Fibroblast of villous mesenchyme (primary cell): ENCODE measurements at regions not wholly inside any gene's neighbourhood (a gene's known extent, or its start where the extent isn't known, plus 50 kb on each side); places are given as distances from the start of the nearest gene placed in this dataset.

Experiments used
- DNase-seq: peaks from one replicate; pipeline ENCODE4 v3.0.0-alpha.2; 2010; ENCODE audit warnings: low read depth
- H3K4me3 ChIP-seq: 2 replicates; pipeline ENCODE4 v1.5.1; 2011; ENCODE audit warnings: low read depth, mild to moderate bottlenecking, low read length
- TF ChIP-seq, protein P1 (sequence below): IDR thresholded peaks from 2 replicates; pipeline ENCODE4 v1.5.1; 2012; ENCODE audit warnings: low read depth, mild to moderate bottlenecking, low read length; ENCODE audit not compliant: insufficient read depth

DNA sequence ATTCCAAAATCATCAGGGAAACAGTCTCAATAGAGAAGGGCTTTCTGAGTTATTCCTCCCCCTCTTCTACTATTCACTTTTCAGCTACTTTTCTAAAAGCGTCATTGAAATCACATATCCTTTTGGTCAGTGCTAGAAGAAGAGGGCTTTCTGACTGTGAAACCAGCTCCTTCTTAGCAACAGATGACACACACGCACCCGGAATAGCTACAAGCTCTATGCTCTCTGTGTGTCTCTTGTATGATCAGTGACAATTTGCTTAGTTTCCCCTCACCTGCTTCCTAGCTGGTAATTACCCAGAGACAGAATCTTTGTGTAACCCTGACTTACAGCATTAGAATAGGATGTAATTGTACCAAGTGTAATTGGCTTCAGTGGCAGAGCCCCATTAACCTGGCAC, 268.1 kb upstream of the SLITRK2 start:
- TF ChIP-seq, protein P1, sequence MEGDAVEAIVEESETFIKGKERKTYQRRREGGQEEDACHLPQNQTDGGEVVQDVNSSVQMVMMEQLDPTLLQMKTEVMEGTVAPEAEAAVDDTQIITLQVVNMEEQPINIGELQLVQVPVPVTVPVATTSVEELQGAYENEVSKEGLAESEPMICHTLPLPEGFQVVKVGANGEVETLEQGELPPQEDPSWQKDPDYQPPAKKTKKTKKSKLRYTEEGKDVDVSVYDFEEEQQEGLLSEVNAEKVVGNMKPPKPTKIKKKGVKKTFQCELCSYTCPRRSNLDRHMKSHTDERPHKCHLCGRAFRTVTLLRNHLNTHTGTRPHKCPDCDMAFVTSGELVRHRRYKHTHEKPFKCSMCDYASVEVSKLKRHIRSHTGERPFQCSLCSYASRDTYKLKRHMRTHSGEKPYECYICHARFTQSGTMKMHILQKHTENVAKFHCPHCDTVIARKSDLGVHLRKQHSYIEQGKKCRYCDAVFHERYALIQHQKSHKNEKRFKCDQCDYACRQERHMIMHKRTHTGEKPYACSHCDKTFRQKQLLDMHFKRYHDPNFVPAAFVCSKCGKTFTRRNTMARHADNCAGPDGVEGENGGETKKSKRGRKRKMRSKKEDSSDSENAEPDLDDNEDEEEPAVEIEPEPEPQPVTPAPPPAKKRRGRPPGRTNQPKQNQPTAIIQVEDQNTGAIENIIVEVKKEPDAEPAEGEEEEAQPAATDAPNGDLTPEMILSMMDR: no peak

DNA sequence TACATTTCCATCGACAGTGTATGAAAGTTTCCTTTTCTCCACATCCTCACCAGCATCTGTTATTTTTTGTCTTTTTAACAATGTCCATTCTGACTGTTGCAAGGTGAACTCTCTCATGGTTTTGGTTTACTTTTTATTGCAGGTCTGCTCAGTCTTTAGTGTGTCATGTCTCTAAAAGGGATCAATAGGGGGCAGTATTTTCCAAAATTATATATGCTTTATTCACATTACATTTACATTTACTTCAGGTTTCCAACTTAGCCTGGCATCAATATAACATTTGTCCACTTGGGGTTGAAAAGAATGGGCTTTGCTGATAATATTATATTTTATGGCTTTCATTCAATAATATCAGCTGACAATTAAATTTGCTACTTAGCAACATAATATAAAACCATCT, 265.0 kb upstream of the SLITRK2 start:
- no peak for DNase-seq
- TF ChIP-seq, protein P1: no peak
- no peak overlapping the region for H3K4me3 ChIP-seq

More for the DNA sequence above, 268.1 kb upstream of the SLITRK2 start:
- no peak overlapping the region for H3K4me3 ChIP-seq
- no peak for DNase-seq

DNA sequence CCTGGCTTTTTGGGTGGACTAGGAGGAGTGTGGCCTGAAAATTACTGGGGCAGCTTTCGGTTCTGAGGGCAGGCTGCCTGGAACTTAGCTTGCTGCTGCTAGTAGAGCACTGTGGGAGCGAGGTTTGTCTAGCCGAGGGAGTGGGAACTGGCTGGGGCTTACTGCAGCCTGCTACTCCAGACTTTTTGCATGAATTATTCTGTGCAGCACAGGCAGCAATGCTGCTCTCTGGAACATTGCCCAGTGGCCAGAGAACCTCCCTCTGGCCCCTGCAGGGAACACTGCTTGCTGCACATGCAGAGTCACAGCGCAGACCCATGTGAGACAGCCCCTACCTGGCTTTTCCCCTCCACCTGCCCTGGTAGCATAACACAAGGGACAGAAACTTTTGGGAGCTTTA, 263.9 kb upstream of the SLITRK2 start:
- no peak overlapping the region for H3K4me3 ChIP-seq
- TF ChIP-seq, protein P1: no peak
- DNase-seq: no peak

- DNase-seq: no peak
- TF ChIP-seq, protein P1: no peak
- no peak overlapping the region for H3K4me3 ChIP-seq
Observed at GRCh38 chrX:145563159-145563558, 254.5 kb upstream of the SLITRK2 start.

GRCh38 chrX:145609951-145610511, 207.6 kb upstream of the SLITRK2 start:
- TF ChIP-seq, protein P1: no peak
- DNase-seq: no peak
- no peak overlapping the region for H3K4me3 ChIP-seq

DNA sequence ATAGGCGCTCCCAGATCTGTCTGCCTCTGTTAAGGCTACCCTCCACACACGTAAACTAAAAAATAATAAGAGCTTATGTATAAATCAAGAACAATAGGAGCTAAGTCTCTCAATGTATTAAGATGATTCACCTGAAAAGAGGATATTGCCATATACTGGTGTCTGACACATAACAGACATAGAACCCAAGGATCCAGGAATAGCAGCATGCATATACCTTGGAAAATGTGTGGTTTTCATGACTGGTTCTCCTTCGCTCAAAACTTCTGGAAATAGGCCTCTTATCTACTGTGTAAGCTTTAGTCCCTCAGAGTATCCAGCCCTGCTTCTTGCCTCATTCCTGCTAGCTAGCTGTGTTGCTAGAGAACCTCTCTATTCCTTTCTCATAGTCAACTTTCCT, 203.7 kb upstream of the SLITRK2 start:
- TF ChIP-seq, protein P1: no peak
- no peak overlapping the region for H3K4me3 ChIP-seq
- no peak for DNase-seq

- TF ChIP-seq, protein P1: no peak
Observed at GRCh38 chrX:145620666-145621065, 197.0 kb upstream of the SLITRK2 start.

More at GRCh38 chrX:145620666-145621065, 197.0 kb upstream of the SLITRK2 start:
- no peak for DNase-seq
- no peak overlapping the region for H3K4me3 ChIP-seq
